HG03558 (cell line): ENCODE measurements at regions not wholly inside any gene's neighbourhood (a gene's known extent, or its start where the extent isn't known, plus 50 kb on each side); places are given as distances from the start of the nearest gene placed in this dataset.

Source experiments
- ATAC-seq: cut with Tn5 transposase; IDR thresholded peaks from one replicate; pipeline ENCODE4 v1.9.1; 2021; ENCODE audit warnings: moderate number of reproducible peaks; ENCODE audit not compliant: unreplicated experiment; ENCODE audit errors: extremely low read depth

- ATAC-seq, result no peak
Measured at GRCh38 chr4:33340168-33340567, 2620.0 kb downstream of the PCDH7 start.

- no peak for ATAC-seq
Measured at GRCh38 chr4:33349376-33349775, 2629.2 kb downstream of the PCDH7 start.

- ATAC-seq, result no peak
Measured at GRCh38 chr4:33357121-33357520, 2637.0 kb downstream of the PCDH7 start.

- no peak for ATAC-seq
Measured at GRCh38 chr4:33369446-33369845, 2649.3 kb downstream of the PCDH7 start.

- no peak for ATAC-seq
Measured at GRCh38 chr4:33381816-33382215, 2661.6 kb downstream of the PCDH7 start.

- ATAC-seq, result no peak
Measured at GRCh38 chr4:33386764-33387163, 2666.6 kb downstream of the PCDH7 start.

- no peak for ATAC-seq
Measured at GRCh38 chr4:33390976-33391375, 2670.8 kb downstream of the PCDH7 start.

- no peak for ATAC-seq
Measured at GRCh38 chr4:33395731-33396485, 2675.7 kb downstream of the PCDH7 start.

GRCh38 chr4:33400504-33400903 is 2680.3 kb downstream of the PCDH7 start:
- ATAC-seq, result no peak

- ATAC-seq, result no peak
Measured at GRCh38 chr4:33407496-33407895, 2687.3 kb downstream of the PCDH7 start.

- no peak for ATAC-seq
Measured at GRCh38 chr4:33411182-33411581, 2691.0 kb downstream of the PCDH7 start.

- ATAC-seq, result no peak
Measured at GRCh38 chr4:33421887-33422286, 2701.7 kb downstream of the PCDH7 start.

- ATAC-seq, result no peak
Measured at GRCh38 chr4:33422656-33423055, 2702.5 kb downstream of the PCDH7 start.

- ATAC-seq, result no peak
Measured at GRCh38 chr4:33425936-33426335, 2705.8 kb downstream of the PCDH7 start.

- ATAC-seq, result no peak
Measured at GRCh38 chr4:33427676-33428075, 2707.5 kb downstream of the PCDH7 start.

- no peak for ATAC-seq
Measured at GRCh38 chr4:33429971-33430370, 2709.8 kb downstream of the PCDH7 start.

- no peak for ATAC-seq
Measured at GRCh38 chr4:33437406-33437805, 2717.2 kb downstream of the PCDH7 start.

- ATAC-seq, result no peak
Measured at GRCh38 chr4:33446953-33447352, 2726.8 kb downstream of the PCDH7 start.

- ATAC-seq, result no peak
Measured at GRCh38 chr4:33448948-33449347, 2728.8 kb downstream of the PCDH7 start.

- no peak for ATAC-seq
Measured at GRCh38 chr4:33453436-33453835, 2733.3 kb downstream of the PCDH7 start.

GRCh38 chr4:33453916-33454315 is 2733.7 kb downstream of the PCDH7 start:
- ATAC-seq, result no peak

GRCh38 chr4:33465565-33465964 is 2745.4 kb downstream of the PCDH7 start:
- ATAC-seq, result no peak
